ENCODE measurements at regions not wholly inside any gene's neighbourhood (a gene's known extent, or its start where the extent isn't known, plus 50 kb on each side); places are given as distances from the start of the nearest gene placed in this dataset.

GRCh38 chr17:72394531-72394930 is 273.7 kb downstream of the SOX9 start:
- no peak for DNase-seq

DNA sequence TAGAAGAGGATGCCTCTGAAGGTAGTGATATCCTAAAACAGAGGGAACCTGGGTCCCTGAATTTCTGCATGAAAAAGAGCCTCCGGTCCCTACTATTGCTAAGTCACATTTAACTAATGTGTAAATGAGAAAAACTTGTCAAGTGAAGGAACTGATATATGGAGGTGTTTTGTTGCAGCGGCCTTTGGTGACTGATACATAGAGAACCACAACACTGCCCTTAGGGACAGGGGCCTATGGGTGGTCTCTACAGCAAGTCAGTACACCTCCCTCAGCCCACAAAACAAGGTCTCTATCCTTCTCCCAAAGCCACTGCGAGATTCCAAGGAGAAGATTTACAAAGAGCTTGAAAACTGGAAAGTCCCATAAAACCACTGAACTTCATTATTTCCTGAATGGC is 275.3 kb downstream of the SOX9 start:
- no peak for DNase-seq

GRCh38 chr17:72397223-72397667 is 276.4 kb downstream of the SOX9 start:
- DNase-seq: no peak

DNA sequence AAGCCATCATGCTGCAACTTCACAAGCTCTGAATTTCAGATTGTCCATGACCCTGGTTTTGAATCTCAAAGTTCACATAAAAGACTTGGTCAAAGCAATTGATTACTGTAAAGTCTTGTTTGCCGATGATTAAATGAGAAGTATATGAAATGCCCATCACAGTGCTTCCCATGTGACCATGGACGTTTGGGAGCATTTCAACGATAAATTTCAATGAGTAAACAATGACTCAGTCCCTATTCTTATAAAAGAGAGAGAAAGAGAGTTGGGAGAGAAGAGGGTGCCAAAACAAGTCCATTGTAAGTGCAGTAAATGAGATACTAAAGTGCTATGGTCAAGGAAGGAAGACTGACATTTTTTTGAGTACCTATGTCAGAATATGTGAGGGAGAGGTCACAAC is 276.9 kb downstream of the SOX9 start:
- no peak for DNase-seq

DNA sequence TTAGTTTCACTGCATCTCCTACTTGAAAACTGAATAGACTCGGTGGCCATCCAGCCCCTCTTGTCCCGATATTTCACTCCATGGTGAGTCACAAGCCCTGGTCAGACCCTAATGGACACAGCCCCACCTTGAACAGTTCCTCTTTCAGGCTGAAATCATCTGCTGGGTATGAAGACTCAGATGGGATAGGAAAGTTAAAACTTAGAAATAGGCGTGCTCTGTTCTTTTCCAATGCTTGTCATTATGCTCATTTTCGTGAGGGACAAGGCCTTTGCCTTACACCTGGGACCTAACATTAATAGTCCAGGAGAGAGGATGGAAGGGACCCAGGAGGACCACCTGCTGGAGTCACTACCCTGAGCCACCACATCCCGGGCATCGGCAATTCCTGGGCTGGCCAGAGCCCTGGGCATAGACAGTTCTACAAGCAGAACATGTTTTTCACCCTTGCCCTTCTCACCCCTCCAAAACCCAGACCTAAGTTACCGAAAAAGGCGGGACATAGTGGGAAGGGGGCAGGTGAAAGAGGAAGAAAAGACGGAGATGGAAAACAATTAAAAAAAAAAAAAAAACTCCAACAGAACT is 278.3 kb downstream of the SOX9 start:
- DNase-seq: no peak

DNA sequence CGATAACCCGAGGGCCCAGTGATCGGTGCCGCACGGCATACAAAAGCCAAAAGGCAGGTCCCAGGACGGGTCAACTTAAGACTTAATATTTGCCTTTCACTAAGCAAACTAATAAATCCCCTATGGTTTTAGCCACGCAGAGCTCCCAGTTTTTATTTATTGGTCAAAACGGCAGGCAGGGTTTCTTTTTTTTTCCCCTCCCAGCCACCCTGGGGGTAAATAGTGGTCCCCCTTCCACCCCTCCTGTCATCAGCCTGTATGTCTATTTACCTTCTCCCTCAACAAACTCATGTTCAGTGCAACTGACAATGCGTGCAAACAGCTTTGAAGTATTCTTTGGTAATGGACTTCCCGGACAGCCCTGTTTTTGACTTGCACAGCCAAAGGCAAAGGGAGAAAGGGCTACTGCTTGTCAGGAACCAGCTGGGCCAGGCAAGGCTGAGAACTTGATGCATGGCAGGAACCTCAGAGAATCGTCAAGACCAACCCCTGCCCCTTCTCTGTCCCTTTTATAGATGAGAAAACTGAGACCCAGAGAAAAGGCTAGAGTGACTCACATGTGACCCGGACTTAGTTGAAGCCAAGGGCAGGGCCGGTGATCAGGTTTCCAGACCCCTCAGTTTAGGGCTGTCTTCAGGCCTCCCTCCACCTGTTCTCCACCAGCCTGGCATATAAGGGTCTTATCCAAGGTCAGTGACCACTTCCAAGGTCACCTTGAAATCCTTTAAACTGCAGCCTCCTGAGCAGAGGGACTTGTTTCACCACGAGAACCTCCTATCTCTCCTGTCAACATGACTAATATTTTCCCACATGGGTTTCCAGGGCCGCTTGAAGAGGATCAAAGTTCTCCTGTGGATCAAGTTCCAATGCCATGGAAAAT is 279.0 kb downstream of the SOX9 start:
- no peak for DNase-seq

DNA sequence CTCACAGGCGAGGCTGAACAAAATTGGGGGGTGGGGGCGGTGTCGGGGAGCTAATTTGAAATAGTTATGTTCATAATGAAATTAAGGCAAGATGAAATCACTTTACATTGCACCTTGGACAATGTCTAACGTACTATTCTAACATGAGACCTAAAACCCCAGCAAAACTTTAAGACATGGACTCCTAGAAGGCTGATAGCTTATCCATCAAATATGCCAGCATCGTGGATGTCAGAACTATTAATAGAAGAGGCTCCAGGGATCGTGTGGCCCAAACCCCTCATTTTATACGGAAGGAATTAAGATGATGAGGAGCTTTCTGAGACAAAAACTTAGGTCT is 279.6 kb downstream of the SOX9 start:
- DNase-seq: no peak

DNA sequence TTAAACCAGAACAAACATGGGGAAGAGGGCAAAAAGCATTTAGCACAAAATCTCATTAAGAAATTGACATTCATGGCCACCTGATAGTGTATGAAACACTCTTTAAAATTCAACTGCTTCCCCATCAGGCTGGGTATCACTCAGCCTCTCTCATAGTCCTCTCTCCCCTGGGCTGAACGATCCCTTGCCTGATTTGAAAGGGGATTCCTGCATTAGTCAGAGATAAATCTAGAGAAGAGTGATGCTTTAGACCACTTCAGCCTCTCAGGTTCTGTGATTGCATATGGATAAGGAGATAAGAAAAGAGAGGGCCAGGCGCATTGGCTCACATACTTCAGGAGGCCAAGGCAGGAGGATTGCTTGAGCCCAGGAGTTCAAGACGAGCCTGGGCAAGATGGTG is 280.0 kb downstream of the SOX9 start:
- no peak for DNase-seq

- DNase-seq: no peak
Measured at GRCh38 chr17:72401883-72402726, 281.3 kb downstream of the SOX9 start.

DNA sequence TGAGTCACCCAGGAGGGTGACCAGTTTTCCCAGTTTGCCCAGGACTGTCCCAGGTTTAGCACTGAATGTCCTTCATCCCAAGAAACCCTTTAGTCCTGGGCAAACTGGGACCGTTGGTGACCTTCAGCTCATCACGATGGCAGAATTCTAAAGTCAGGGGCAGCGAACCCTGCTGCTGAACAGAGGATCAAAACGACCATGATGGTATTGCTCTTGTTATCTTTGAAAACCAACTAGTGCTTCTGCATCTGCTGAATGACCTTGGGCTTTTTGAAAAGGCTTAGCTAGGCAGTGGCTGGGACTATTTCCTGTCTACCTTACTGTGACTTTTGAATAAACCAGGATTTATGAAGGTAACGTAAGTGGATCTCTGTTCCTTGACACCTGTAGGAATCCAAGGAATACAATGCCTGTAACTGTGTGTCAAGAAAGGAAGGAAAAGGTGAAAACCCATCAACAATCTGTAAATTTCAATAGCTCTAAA is 281.9 kb downstream of the SOX9 start:
- DNase-seq: no peak

DNA sequence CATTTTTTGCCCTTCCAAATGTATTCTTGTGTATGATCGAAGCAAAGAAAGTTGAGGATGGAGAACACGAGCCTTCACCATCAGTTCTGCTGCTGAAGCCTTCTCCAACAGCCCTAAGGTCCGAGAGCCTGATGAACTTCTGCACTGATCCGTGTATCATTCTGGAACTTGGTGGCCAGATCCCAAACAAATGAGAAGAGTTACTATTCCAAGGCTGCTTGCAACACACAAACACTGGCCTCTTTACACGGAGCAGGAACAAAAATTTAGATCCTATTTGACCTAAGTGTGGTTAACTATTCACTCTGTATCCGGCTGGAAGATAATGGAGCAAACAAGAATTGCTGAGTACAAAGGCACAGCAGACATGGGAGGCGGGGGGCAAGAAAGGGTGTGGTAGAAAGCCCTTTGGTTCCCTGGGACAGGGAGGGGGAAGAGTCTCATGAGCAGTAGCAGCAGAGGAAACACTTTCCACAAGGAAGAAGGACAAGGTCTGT is 282.9 kb downstream of the SOX9 start:
- DNase-seq: no peak

DNA sequence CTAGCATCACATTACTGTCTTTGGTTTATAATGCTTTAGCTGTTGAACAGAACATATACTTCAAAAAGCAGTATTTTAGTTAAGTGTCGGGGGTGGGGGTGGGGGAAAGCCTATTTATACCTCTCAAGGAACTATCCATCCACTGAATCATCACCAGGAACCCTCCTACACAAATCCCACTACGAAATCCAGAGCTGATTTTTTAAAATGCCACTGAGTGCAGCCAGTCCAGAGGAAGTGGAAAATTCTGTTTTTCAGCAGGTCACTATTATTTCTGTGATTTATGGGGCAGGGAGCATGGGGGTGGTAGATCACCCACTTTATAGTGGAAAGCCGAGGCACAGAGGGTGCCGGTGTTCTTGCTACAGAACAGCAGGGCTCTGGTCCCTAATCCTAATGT is 284.1 kb downstream of the SOX9 start:
- no peak for DNase-seq

GRCh38 chr17:72405662-72406230 is 284.9 kb downstream of the SOX9 start:
- no peak for DNase-seq

DNA sequence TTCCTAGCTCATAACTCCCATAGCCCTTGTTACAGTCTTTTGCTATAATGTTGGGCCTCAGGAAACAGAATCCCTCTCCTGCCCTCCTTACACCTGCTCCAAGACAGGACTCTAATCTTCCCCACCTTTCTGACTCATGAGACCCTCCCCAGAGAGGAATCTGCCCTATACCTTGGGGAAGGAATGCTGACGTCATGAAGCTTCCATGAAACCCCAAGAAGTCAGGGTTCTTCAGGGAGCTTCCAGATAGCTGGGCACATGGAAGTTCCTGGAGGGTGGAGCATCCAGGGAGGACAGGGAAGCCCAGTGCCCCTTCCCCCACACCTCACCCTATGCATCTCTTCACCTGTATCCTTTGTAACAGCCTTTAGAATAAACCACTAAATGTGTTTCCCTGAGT is 285.7 kb downstream of the SOX9 start:
- DNase-seq: no peak

DNA sequence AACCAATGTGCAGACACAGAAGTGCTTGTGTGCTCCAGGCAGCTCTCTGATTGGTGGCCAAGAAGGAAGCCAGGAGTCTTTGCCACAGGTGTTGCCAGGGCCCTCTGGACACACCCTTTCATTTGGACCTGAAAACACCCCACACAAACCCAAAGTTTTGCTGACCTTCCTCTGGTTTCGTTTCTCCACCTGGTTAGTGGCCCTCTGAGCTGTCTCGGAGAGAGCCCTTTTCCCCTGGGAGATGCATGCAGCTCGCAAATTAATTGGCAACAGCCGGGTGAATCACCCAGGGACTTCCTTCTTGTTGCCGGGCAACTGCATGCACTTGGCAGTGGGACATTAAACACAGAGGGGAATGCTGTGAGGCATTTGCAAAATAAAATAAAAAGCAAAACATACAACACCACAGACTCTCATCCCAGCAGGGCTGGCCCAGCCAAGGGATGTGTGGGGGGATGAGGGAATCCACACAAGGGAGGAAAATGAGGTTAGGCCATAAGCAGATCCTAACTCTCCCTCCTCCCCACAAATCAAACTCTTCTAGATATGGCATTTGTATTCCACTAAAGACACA is 286.6 kb downstream of the SOX9 start:
- peak; percentile 87 for DNase-seq

DNA sequence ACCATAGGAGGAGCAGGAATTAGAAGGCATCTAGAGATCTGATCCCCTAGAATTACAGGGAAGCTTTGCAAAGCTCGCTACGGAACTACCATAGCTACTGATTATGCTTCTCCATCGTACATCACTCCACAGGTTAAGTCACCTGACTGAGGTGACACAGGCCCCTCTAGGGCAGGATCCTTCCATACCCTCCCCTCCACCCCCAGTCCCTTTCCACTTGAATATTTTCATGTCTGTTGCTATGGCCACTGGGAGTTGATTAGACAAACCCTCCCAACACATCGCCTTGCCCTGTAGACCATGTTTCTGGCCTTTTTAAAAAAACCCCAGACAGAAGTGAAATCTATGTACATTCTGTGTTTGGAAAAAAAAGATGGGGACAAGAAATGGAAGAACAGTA is 287.1 kb downstream of the SOX9 start:
- DNase-seq: no peak

GRCh38 chr17:72408641-72409040 is 287.8 kb downstream of the SOX9 start:
- DNase-seq: no peak

DNA sequence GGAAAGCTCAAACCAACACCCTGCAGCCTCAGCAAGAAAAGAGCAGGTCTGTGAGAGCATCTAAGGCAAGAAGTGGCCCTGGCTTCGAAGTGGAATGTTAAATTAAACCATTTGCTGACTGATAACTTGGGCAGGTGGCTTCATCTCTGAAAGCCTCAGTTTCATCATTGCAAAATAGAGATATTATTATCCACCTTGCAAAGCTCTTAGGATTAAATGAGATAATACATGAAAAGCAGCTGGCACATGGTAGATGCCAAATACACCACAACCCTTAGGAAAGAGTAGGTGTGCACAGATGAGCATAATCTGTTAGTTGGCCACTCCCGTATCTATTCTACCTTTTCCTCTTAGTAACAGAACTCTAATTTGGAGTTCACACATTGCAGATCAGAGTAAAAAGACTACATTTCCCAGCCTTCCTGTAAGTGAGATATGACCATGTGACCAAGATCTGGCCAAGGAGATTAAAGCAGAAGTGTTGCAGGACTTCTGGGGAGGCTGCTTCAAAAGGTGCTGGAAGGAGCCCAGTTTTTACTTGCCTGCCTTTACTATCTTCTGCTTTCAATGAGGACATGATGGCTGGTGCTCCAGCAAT is 288.7 kb downstream of the SOX9 start:
- DNase-seq: no peak

DNA sequence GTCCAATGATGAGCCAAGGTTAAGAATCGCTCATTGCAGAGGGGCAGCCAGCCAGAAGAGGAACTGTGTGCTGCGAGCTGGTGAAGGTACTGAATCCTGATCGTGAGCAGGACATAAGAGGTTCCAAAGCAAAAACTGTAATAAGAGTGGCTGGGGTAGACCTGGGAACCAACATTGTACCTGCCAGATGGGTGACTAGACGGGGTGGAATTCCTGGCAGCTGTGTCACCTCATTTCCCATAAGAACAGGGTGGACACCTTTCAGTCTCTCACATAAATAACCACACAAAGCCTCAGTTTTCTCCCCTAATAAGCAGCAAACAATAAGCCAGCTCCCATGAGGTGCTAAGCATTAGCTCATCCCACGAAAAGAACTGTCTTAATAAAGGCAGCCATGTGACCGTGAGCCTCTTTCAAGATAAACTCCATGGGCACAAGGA is 290.3 kb downstream of the SOX9 start:
- DNase-seq: no peak

GRCh38 chr17:72412650-72413076 is 291.8 kb downstream of the SOX9 start:
- DNase-seq: no peak

DNA sequence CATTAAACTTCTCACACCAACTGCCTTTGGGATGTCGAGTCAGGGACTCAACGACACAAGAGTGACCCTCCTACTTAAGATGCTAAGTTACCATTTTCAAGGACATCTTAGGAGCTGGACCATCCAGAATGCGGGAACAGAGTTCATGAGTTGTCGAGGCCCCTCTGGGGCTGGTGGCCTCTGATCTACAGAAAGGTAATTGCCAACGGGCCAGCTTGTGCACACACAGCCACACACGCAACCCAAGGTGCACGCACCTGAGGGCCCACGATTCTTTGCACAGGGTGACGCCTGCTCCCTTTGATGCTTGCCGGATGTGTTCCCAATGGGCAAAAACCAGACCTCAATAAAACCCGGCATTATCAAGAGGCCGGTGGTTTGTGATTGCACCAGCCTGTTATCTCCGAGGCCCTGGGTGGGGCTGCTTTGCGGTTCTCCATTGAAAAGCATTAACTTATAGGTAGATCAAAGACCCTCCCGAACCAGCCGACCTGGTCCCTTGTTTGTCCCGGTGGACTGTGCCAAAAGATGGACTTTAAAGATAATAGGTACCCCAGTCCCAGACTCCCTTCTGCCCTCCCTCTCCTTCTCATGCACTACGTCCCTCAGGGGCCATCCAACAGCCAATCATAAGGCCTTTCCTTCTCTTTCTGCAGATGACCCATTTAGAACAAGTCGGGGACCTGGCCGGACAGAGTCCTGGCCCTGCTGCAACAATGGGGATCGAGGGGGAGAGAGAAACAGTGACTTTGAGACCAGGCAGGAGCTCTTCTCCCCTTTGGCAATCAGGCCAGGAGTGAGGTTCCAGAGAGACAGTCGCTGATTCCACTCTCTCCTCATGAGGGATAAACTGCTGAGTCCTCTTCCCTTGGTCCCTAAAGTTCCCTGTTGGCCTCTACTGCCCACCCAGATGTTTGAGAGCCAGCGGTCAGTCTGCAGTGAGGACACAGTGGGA is 292.5 kb downstream of the SOX9 start:
- no peak for DNase-seq

Measured in NCI-H2107 (cell line).